ENCODE measurements at regions not wholly inside any gene's neighbourhood (a gene's known extent, or its start where the extent isn't known, plus 50 kb on each side); places are given as distances from the start of the nearest gene placed in this dataset.

DNA sequence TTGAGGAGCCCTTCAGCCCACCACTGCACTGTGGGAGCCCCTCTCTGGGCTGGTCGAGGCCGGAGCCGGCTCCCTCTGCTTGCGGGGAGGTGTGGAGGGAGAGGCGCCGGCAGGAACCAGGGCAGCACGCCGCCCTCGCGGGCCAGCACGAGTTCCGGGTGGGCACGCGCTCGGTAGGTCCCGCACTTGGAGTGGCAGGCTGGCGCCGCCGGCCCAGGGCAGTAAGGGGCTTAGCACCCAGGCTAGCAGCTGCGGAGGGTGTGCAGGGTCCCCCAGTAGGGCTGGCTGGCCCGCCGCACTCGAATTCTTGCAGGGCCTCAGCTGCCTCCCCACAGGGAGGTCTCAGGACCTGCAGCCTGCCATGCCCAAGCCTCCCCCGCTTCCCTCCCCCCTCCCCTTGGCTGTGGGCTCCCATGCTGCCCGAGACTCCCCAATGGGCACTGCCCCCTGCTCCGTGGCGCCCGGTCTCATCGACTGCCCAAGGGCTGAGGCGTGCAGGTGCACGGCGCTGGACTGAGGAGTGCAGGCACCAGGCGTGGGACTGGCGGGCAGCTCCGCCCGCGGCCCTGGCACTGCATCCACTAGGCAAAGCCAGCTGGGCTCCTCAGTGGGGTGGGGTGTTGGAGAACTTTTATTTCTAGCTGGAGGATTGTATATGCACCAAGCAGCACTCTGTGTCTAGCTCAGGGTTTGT is 127.5 kb downstream of the DCK start:
- Histone ChIP-seq H3K36me3 (replicated peaks in 1 of 2) (no peaks in the 10 kb centered on the region), H3K27me3 (no peaks in the 10 kb centered on the region), H3K9me3 (replicated peaks in 1 of 3) (no peaks in the 10 kb centered on the region), H3K27ac (no peak overlapping the region), H3K4me1 (replicated peaks in 1 of 2) (no peaks in the 10 kb centered on the region), H3K4me3 (no peak overlapping the region)
- intact Hi-C loops (cut with DNase I), result no loop called here
- no peak for DNase-seq
- WGBS, 4 donors, result 86 to 100% (median 92%) methylated on average over 1 to 37 of the region's 37 CpGs
- TF ChIP-seq POLR2A (IDR thresholded peaks at IDR 0.05), result no peak
- TF ChIP-seq CTCF (IDR thresholded peaks at IDR 0.05), result no peak

GRCh38 chr4:71123951-71124350 is 130.5 kb downstream of the DCK start:
- intact Hi-C loops (cut with DNase I), result no loop called here
- Histone ChIP-seq H3K4me1 (replicated peaks in 1 of 2) (no peaks in the 10 kb centered on the region), H3K4me3 (no peak overlapping the region), H3K36me3 (replicated peaks in 1 of 2) (no peaks in the 10 kb centered on the region), H3K9me3 (replicated peaks in 1 of 3) (no peaks in the 10 kb centered on the region), H3K27ac (no peak overlapping the region), H3K27me3 (no peaks in the 10 kb centered on the region)
- no peak for DNase-seq
- 81 to 91% (median 89%) methylated on average over 3 to 4 of the region's 4 CpGs for WGBS, 4 donors
- no peak for TF ChIP-seq POLR2A (IDR thresholded peaks at IDR 0.05)
- TF ChIP-seq CTCF (IDR thresholded peaks at IDR 0.05), result no peak

GRCh38 chr4:71125137-71125536 is 131.7 kb downstream of the DCK start:
- Histone ChIP-seq H3K9me3 (replicated peaks in 1 of 3) (no peaks in the 10 kb centered on the region), H3K27me3 (no peaks in the 10 kb centered on the region), H3K36me3 (replicated peaks in 1 of 2) (no peaks in the 10 kb centered on the region), H3K4me3 (no peak overlapping the region), H3K4me1 (replicated peaks in 1 of 2) (no peaks in the 10 kb centered on the region), H3K27ac (no peak overlapping the region)
- TF ChIP-seq CTCF (IDR thresholded peaks at IDR 0.05) (no peak), POLR2A (IDR thresholded peaks at IDR 0.05) (no peak)
- DNase-seq, result no peak
- WGBS, 4 donors, result 73 to 87% (median 75%) methylated on average over 4 of the region's 4 CpGs
- intact Hi-C loops (cut with DNase I), result no loop called here

DNA sequence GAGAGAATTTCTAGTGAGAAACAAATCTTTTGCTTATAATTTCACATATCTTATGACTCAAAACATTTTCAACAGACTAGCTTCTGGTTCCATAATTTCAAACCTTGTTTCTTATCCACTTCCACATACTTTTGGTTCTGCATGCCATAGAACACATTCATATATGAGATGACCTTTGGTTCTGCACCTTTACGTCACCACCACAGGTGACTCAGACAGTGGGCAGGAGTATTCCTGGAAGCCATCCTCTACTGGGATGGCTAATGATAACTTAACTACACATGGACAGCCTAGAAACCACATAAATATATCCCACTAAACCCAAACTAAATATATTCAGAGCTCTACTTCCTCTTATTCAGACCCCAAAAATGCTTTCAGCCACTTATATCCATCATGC is 133.3 kb downstream of the DCK start:
- no peaks in the 10 kb centered on the region for H3K36me3 ChIP-seq (replicated peaks in 1 of 2)

More for the DNA sequence above, 133.3 kb downstream of the DCK start:
- DNase-seq, result no peak
- Histone ChIP-seq H3K27me3 (no peaks in the 10 kb centered on the region), H3K4me1 (replicated peaks in 1 of 2) (no peaks in the 10 kb centered on the region), H3K27ac (no peak overlapping the region), H3K4me3 (no peak overlapping the region), H3K9me3 (replicated peaks in 1 of 3) (no peaks in the 10 kb centered on the region)
- no peak for TF ChIP-seq POLR2A (IDR thresholded peaks at IDR 0.05)
- no peak for TF ChIP-seq CTCF (IDR thresholded peaks at IDR 0.05)
- intact Hi-C loops (cut with DNase I), result no loop called here
- 15 to 68% (median 43%) methylated on average over 1 of the region's 1 CpG for WGBS, 4 donors
